HFF-Myc (cell line): ENCODE measurements at regions not wholly inside any gene's neighbourhood (a gene's known extent, or its start where the extent isn't known, plus 50 kb on each side); places are given as distances from the start of the nearest gene placed in this dataset.

Experiments used
- DNase-seq: peaks from one replicate; pipeline ENCODE4 v3.0.0-alpha.2; 2011; ENCODE audit warnings: low read depth; ENCODE audit errors: extremely low read depth
- H3K4me3 ChIP-seq: replicated peaks from 2 replicates; pipeline ENCODE4 v1.5.1; 2011; ENCODE audit warnings: low read depth, mild to moderate bottlenecking, control low read depth, low read length
- TF ChIP-seq, protein P1 (sequence below): IDR thresholded peaks from 2 replicates; pipeline ENCODE4 v1.5.1; 2012; ENCODE audit warnings: mild to moderate bottlenecking, low read depth, low read length, control low read depth; ENCODE audit errors: missing control alignments

DNA sequence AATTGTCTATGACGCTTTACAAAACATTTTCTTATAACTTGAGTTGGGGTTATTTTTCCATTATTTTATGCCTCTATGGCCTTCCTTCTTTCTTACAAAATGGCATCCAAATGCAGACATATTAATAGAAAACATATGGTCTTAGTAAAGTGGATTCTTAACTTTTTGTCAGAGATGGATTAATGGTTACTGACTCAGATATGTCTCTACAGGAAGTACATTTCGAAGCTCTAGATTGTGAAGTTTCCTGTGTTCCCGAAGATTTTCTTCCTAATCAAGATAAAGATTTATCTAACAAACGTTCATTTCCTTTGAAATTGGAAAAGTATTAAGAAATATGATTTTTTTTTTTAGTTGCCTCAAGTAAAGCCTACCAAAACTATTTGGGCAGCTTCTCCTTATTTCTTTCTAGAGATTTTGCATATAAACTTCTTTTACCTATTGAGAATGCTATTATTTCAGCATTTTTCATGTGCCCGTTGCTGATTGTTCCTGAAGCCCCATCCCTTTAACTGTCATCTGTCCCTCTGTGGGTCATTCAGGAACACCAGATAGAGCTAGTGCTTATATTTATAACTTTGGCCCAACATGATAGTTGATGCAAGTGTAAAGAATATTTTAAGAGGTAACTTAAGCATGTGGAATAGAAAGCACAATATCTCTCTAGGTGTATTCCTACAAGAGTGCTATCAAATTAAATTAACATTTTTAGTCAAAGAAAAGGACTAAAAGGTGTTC is 498.0 kb downstream of the CCDC85A start:
- TF ChIP-seq, protein P1, sequence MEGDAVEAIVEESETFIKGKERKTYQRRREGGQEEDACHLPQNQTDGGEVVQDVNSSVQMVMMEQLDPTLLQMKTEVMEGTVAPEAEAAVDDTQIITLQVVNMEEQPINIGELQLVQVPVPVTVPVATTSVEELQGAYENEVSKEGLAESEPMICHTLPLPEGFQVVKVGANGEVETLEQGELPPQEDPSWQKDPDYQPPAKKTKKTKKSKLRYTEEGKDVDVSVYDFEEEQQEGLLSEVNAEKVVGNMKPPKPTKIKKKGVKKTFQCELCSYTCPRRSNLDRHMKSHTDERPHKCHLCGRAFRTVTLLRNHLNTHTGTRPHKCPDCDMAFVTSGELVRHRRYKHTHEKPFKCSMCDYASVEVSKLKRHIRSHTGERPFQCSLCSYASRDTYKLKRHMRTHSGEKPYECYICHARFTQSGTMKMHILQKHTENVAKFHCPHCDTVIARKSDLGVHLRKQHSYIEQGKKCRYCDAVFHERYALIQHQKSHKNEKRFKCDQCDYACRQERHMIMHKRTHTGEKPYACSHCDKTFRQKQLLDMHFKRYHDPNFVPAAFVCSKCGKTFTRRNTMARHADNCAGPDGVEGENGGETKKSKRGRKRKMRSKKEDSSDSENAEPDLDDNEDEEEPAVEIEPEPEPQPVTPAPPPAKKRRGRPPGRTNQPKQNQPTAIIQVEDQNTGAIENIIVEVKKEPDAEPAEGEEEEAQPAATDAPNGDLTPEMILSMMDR: no peak
- H3K4me3 ChIP-seq: no peak overlapping the region
- DNase-seq: no peak

GRCh38 chr2:56682397-56682760 is 498.6 kb downstream of the CCDC85A start:
- H3K4me3 ChIP-seq: no peak overlapping the region
- TF ChIP-seq, protein P1: no peak
- DNase-seq: no peak

GRCh38 chr2:56684327-56684726 is 500.5 kb downstream of the CCDC85A start:
- DNase-seq: no peak
- no peak overlapping the region for H3K4me3 ChIP-seq
- TF ChIP-seq, protein P1: no peak

- TF ChIP-seq, protein P1: no peak
- H3K4me3 ChIP-seq: no peak overlapping the region
- DNase-seq: no peak
Observed at GRCh38 chr2:56685205-56685604, 501.4 kb downstream of the CCDC85A start.

- no peak for DNase-seq
- TF ChIP-seq, protein P1: no peak
- no peak overlapping the region for H3K4me3 ChIP-seq
Observed at GRCh38 chr2:56687169-56687568, 503.4 kb downstream of the CCDC85A start.

DNA sequence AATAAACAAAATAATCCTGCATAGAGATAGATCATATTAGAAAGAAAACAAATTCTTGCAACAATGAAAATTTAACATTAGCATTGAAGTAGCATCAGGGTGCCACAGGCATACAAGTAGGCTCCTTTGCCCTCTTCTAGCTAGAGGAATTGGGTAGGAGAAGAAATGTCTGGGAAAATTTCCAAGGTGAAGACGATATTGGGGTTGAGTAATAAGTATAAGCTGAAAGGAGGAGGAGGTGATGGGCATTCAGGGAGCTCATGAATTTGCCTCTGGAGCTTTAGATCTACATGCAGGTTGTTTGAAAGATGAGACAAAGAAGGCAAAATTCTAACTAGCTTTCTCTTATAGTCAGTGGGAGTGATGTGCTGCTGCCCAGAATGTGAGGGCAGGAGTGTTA is 504.9 kb downstream of the CCDC85A start:
- no peak overlapping the region for H3K4me3 ChIP-seq
- TF ChIP-seq, protein P1: no peak
- no peak for DNase-seq

- DNase-seq: no peak
- TF ChIP-seq, protein P1: no peak
- H3K4me3 ChIP-seq: no peak overlapping the region
Observed at GRCh38 chr2:56693501-56693900, 509.7 kb downstream of the CCDC85A start.
